Sigmoid colon (tissue), 6 donors: ENCODE measurements at regions not wholly inside any gene's neighbourhood (a gene's known extent, or its start where the extent isn't known, plus 50 kb on each side); places are given as distances from the start of the nearest gene placed in this dataset.

Experiments used
- DNase-seq: peaks from one replicate; pipeline ENCODE4 v3.0.0-alpha.2; 2019
- H3K27ac ChIP-seq, 4 donors: fragments of 200-600 bp; sonication (generic); one replicate each; pipeline ENCODE4 v1.5.1; 2016 to 2019; ENCODE audit warnings: mild to moderate bottlenecking in 1 of 4
- H3K27me3 ChIP-seq, 3 donors: fragments of 200-600 bp; sonication (generic); one replicate each; pipeline ENCODE4 v1.5.1; 2019; ENCODE audit warnings: mild to moderate bottlenecking in 1 of 3
- H3K36me3 ChIP-seq, 4 donors: fragments of 200-600 bp; sonication (generic); one replicate each; pipeline ENCODE4 v1.5.1; 2016 to 2019
- H3K4me1 ChIP-seq, 4 donors: fragments of 200-600 bp; sonication (generic); one replicate each; pipeline ENCODE4 v1.5.1; 2017 to 2019
- H3K4me3 ChIP-seq, 4 donors: fragments of 200-600 bp; sonication (generic); one replicate each; pipeline ENCODE4 v1.5.1; 2017 to 2019; ENCODE audit warnings: mild to moderate bottlenecking in 2 of 4, moderate library complexity in 1 of 4
- H3K9me3 ChIP-seq, 4 donors: fragments of 200-600 bp in 3 of 4; sonication (generic) in 3 of 4; one replicate each; pipeline versions ENCODE4 v1.5.1 to v1.6.1; 2013 to 2019
- CTCF ChIP-seq, 4 experiments: fragments of 450-650 bp in 3 of 4; fragments of 200-600 bp in 1 of 4; IDR thresholded peaks; one replicate each; pipeline ENCODE4 v1.5.1; 2016 to 2019; ENCODE audit warnings: antibody characterized with exemption in 4 of 4, mild to moderate bottlenecking in 3 of 4, moderate library complexity in 2 of 4
- EP300 ChIP-seq, 4 donors: sonication (generic); formaldehyde crosslinking; IDR thresholded peaks; one replicate each; pipeline ENCODE4 v1.6.1; 2017; ENCODE audit warnings: antibody characterized with exemption in 4 of 4
- POLR2A ChIP-seq, 2 donors: fragments of 450-650 bp; IDR thresholded peaks; one replicate each; pipeline ENCODE4 v1.6.1; 2016; ENCODE audit warnings: antibody characterized with exemption in 2 of 2, mild to moderate bottlenecking in 2 of 2, moderate library complexity in 2 of 2
- POLR2AphosphoS5 ChIP-seq, 4 donors: sonication (generic); formaldehyde crosslinking; IDR thresholded peaks; one replicate each; pipeline ENCODE4 v1.6.1; 2017; ENCODE audit warnings: antibody characterized with exemption in 4 of 4
- WGBS, 2 donors: extraction: QIAGEN DNeasy Blood & Tissue Kit; methylation state at CpG; one replicate each; pipeline ENCODE4 v1.1.7; 2013; 5-methylcytosine and 5-hydroxymethylcytosine counted together
- intact Hi-C: fragments of 100-400 bp; cut with DNase I; formaldehyde crosslinking; loops from one replicate; pipeline ENCODE4 v1.15.1; 2023
- donor health status: healthy with polysubstance abuse.
- donor health status: healthy.

GRCh38 chr2:234191819-234192407, 141.4 kb downstream of the SPP2 start:
- DNase-seq: no peak
- 32 to 61% methylated on average over 4 of the region's 4 CpGs for WGBS, 2 donors
- Histone ChIP-seq H3K9me3 (no peaks in the 10 kb centered on the region), H3K4me1 (no peaks in the 10 kb centered on the region), H3K4me3 (no peak overlapping the region), H3K36me3 (no peaks in the 10 kb centered on the region), H3K27ac (no peak overlapping the region), H3K27me3 (peaks cover 0 to 5% (median 0%) of the 10 kb centered on the region in 3 donors)
- intact Hi-C loops: no loop called here
- TF ChIP-seq POLR2AphosphoS5 (IDR thresholded peaks at IDR 0.05): no peak
- no peak for TF ChIP-seq CTCF (IDR thresholded peaks at IDR 0.05)

- 72 to 74% methylated on average over 6 of the region's 6 CpGs for WGBS, 2 donors
- no peaks in the 10 kb centered on the region for H3K36me3 ChIP-seq
- TF ChIP-seq POLR2A (IDR thresholded peaks at IDR 0.05) (no peak), EP300 (IDR thresholded peaks at IDR 0.05) (no peak), POLR2AphosphoS5 (IDR thresholded peaks at IDR 0.05) (no peak), CTCF (IDR thresholded peaks at IDR 0.05) (no peak)
Measured at GRCh38 chr2:234189786-234190300, 139.3 kb downstream of the SPP2 start.

DNA sequence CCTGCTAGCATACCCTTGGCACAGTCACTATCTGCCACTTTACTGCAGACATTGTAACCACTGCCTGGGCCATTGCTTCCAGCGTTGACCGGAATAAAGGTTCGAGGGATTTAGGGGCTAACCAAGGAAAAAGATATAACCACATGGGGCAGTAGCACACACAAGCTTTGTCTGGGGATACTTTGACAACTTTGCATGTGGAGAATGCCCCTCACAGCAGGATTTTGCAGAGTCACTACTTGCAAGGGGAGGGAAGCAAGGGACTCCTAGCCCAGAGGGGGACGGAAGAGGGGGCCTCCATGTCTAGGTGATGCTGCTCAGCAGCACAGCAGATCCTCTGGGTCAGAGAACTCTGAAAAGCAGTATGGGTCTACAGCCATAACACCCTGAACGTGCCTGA, 138.7 kb downstream of the SPP2 start:
- DNase-seq: no peak
- Histone ChIP-seq H3K27me3 (peaks cover 0 to 5% (median 0%) of the 10 kb centered on the region in 3 donors), H3K36me3 (no peaks in the 10 kb centered on the region), H3K27ac (no peak overlapping the region), H3K4me1 (no peaks in the 10 kb centered on the region), H3K4me3 (no peak overlapping the region), H3K9me3 (no peaks in the 10 kb centered on the region)
- no peak for TF ChIP-seq POLR2A (IDR thresholded peaks at IDR 0.05)
- TF ChIP-seq CTCF (IDR thresholded peaks at IDR 0.05): no peak
- TF ChIP-seq EP300 (IDR thresholded peaks at IDR 0.05): no peak
- no peak for TF ChIP-seq POLR2AphosphoS5 (IDR thresholded peaks at IDR 0.05)
- 82 to 90% methylated on average over 5 of the region's 5 CpGs for WGBS, 2 donors
- intact Hi-C loops: no loop called here

More at GRCh38 chr2:234189786-234190300, 139.3 kb downstream of the SPP2 start:
- intact Hi-C loops: no loop called here
- Histone ChIP-seq H3K4me3 (no peak overlapping the region), H3K4me1 (no peaks in the 10 kb centered on the region), H3K9me3 (no peaks in the 10 kb centered on the region), H3K27me3 (peaks cover 0 to 5% (median 0%) of the 10 kb centered on the region in 3 donors), H3K27ac (no peak overlapping the region)
- no peak for DNase-seq

DNA sequence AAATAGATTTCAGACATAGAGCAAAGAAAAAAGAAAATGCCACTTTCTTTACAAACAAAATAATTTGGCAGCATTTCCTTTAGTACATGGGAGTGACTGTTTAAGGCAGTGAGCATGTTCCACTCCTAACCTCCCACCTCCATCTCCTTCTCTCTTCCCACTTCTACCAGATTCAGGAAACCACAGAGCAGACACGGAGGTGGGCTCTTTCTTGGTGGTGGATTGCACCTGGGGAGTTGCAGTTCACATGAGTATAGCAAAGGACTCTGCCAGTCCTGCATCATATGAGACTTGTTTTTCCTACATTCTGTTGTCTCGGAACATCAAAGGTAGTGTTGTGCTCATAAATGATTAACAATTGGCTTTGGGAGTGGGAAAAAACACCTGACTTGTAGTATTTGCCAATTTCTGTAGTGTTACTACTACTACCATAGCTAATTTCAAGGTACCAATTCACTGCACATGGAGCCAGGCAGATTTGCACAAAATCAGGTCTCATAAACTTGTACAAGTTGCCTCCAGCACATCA, 137.2 kb downstream of the SPP2 start:
- no peaks in the 10 kb centered on the region for H3K36me3 ChIP-seq
- intact Hi-C loops: no loop called here
- H3K27ac ChIP-seq: no peak overlapping the region
- H3K27me3 ChIP-seq: peaks cover 0 to 5% (median 0%) of the 10 kb centered on the region in 3 donors
- H3K4me3 ChIP-seq: no peak overlapping the region
- TF ChIP-seq POLR2A (IDR thresholded peaks at IDR 0.05): no peak
- TF ChIP-seq CTCF (IDR thresholded peaks at IDR 0.05): no peak
- TF ChIP-seq EP300 (IDR thresholded peaks at IDR 0.05): no peak
- no peak for TF ChIP-seq POLR2AphosphoS5 (IDR thresholded peaks at IDR 0.05)
- H3K4me1 ChIP-seq: no peaks in the 10 kb centered on the region
- WGBS, 2 donors: 64 to 71% methylated on average over 2 of the region's 2 CpGs
- no peaks in the 10 kb centered on the region for H3K9me3 ChIP-seq
- no peak for DNase-seq
